Osteoblast (primary cell): ENCODE measurements at regions not wholly inside any gene's neighbourhood (a gene's known extent, or its start where the extent isn't known, plus 50 kb on each side); places are given as distances from the start of the nearest gene placed in this dataset.
"Not testable (repeated sequence)": the region's sequence is repeated elsewhere in the genome, so short reads cannot be mapped to it uniquely, and the experiment has no call there.

Source experiments
- DNase-seq: peaks from one replicate; pipeline ENCODE4 v3.0.0; 2011; ENCODE audit warnings: low spot score, mixed read lengths; ENCODE audit not compliant: insufficient read length; ENCODE audit errors: missing footprints
- H2AFZ ChIP-seq: 2 replicates; pipeline ENCODE4 v1.6.0; 2011; ENCODE audit warnings: mild to moderate bottlenecking, low read length
- H3K27ac ChIP-seq: 2 replicates; pipeline ENCODE4 v1.5.1; 2011; ENCODE audit warnings: mild to moderate bottlenecking, low read depth, low read length, moderate library complexity
- H3K27me3 ChIP-seq: 2 replicates; pipeline ENCODE4 v1.6.0; 2012; ENCODE audit warnings: mild to moderate bottlenecking, control low read depth, inconsistent platforms, low read length, moderate library complexity; ENCODE audit not compliant: insufficient read depth
- H3K36me3 ChIP-seq: 2 replicates; pipeline ENCODE4 v1.5.1; 2011; ENCODE audit warnings: mild to moderate bottlenecking, low read length, control low read depth, moderate library complexity; ENCODE audit not compliant: insufficient read depth
- H3K4me1 ChIP-seq: 2 replicates; pipeline ENCODE4 v1.5.1; 2011; ENCODE audit warnings: mild to moderate bottlenecking, low read length, control low read depth, moderate library complexity; ENCODE audit not compliant: insufficient read depth
- H3K4me2 ChIP-seq: 2 replicates; pipeline ENCODE4 v1.6.0; 2011; ENCODE audit warnings: mild to moderate bottlenecking, low read length; ENCODE audit not compliant: insufficient read depth
- H3K4me3 ChIP-seq: fragments of 200-600 bp; sonication (generic); 3 replicates; pipeline ENCODE4 v1.5.1; 2012; ENCODE audit warnings: mild to moderate bottlenecking, low read length, inconsistent platforms; ENCODE audit not compliant: insufficient read depth
- H3K79me2 ChIP-seq: 2 replicates; pipeline ENCODE4 v1.6.0; 2012; ENCODE audit warnings: mild to moderate bottlenecking, low read length, control low read depth, inconsistent platforms; ENCODE audit not compliant: insufficient read depth
- H3K9me3 ChIP-seq: 2 replicates; pipeline ENCODE4 v1.5.1; 2011; ENCODE audit warnings: low read depth, low read length, control low read depth
- H4K20me1 ChIP-seq: 2 replicates; pipeline ENCODE4 v1.6.0; 2012; ENCODE audit warnings: mild to moderate bottlenecking, low read length, control low read depth; ENCODE audit not compliant: insufficient read depth
- CTCF ChIP-seq: IDR thresholded peaks from 2 replicates; pipeline ENCODE4 v1.5.1; 2011; ENCODE audit warnings: mild to moderate bottlenecking, low read depth, low read length, moderate library complexity; ENCODE audit errors: extremely low read depth

GRCh38 chr14:97137705-97138104 lies 340.5 kb downstream of the VRK1 start:
- no peaks in the 10 kb centered on the region for H3K79me2 ChIP-seq
- H3K4me3 ChIP-seq: no peak overlapping the region
- H4K20me1 ChIP-seq: no peaks in the 10 kb centered on the region
- H3K27ac ChIP-seq: no peak overlapping the region
- TF ChIP-seq CTCF: no peak
- DNase-seq: no peak
- H3K27me3 ChIP-seq: no peaks in the 10 kb centered on the region
- H2AFZ ChIP-seq: no peak overlapping the region
- H3K36me3 ChIP-seq: no peaks in the 10 kb centered on the region
- no peaks in the 10 kb centered on the region for H3K9me3 ChIP-seq
- no peaks in the 10 kb centered on the region for H3K4me1 ChIP-seq
- no peak overlapping the region for H3K4me2 ChIP-seq

GRCh38 chr14:97138801-97139200 lies 341.6 kb downstream of the VRK1 start:
- H3K9me3 ChIP-seq: no peaks in the 10 kb centered on the region
- no peak overlapping the region for H3K27ac ChIP-seq
- no peak for DNase-seq
- no peaks in the 10 kb centered on the region for H3K27me3 ChIP-seq
- no peaks in the 10 kb centered on the region for H3K4me1 ChIP-seq
- no peak overlapping the region for H3K4me2 ChIP-seq
- H3K79me2 ChIP-seq: no peaks in the 10 kb centered on the region
- no peak overlapping the region for H3K4me3 ChIP-seq
- H3K36me3 ChIP-seq: no peaks in the 10 kb centered on the region
- no peaks in the 10 kb centered on the region for H4K20me1 ChIP-seq
- no peak overlapping the region for H2AFZ ChIP-seq
- no peak for TF ChIP-seq CTCF

- Histone ChIP-seq H3K9me3 (no peaks in the 10 kb centered on the region), H3K27ac (no peak overlapping the region), H3K36me3 (no peaks in the 10 kb centered on the region), H3K27me3 (no peaks in the 10 kb centered on the region), H4K20me1 (no peaks in the 10 kb centered on the region), H3K4me3 (no peak overlapping the region), H3K4me2 (no peak overlapping the region), H3K79me2 (no peaks in the 10 kb centered on the region), H3K4me1 (no peaks in the 10 kb centered on the region), H2AFZ (no peak overlapping the region)
- no peak for DNase-seq
- no peak for TF ChIP-seq CTCF
These were observed 345.8 kb downstream of the VRK1 start for GRCh38 chr14:97143011-97143410.

GRCh38 chr14:97143456-97143855 lies 346.3 kb downstream of the VRK1 start:
- H3K79me2 ChIP-seq: no peaks in the 10 kb centered on the region
- no peaks in the 10 kb centered on the region for H3K27me3 ChIP-seq
- no peak overlapping the region for H2AFZ ChIP-seq
- H4K20me1 ChIP-seq: no peaks in the 10 kb centered on the region
- TF ChIP-seq CTCF: no peak
- H3K4me2 ChIP-seq: no peak overlapping the region
- H3K4me3 ChIP-seq: no peak overlapping the region
- no peak overlapping the region for H3K27ac ChIP-seq
- H3K4me1 ChIP-seq: no peaks in the 10 kb centered on the region
- DNase-seq: no peak
- H3K36me3 ChIP-seq: no peaks in the 10 kb centered on the region
- no peaks in the 10 kb centered on the region for H3K9me3 ChIP-seq

GRCh38 chr14:97148021-97148420 lies 350.8 kb downstream of the VRK1 start:
- not testable (repeated sequence) for H3K27me3 ChIP-seq, H3K4me2 ChIP-seq, H3K9me3 ChIP-seq, H4K20me1 ChIP-seq, H3K79me2 ChIP-seq, DNase-seq, H3K4me3 ChIP-seq, H3K36me3 ChIP-seq, H3K27ac ChIP-seq, H2AFZ ChIP-seq, H3K4me1 ChIP-seq
